Neural cell (in vitro differentiated cells): ENCODE measurements at regions not wholly inside any gene's neighbourhood (a gene's known extent, or its start where the extent isn't known, plus 50 kb on each side); places are given as distances from the start of the nearest gene placed in this dataset.

Experiments used
- EZH2 ChIP-seq: fragments of 200-600, 300-800 bp; shearing (Covaris generic), sonication (generic); IDR thresholded peaks from 2 replicates; pipeline ENCODE4 v1.6.1; 2014; ENCODE audit warnings: antibody characterized with exemption, low read length, borderline replicate concordance, mild to moderate bottlenecking; ENCODE audit not compliant: insufficient read depth, poor library complexity, severe bottlenecking
- POLR2AphosphoS5 ChIP-seq: IDR thresholded peaks from 2 replicates; pipeline ENCODE4 v1.6.1; 2012
- RAD21 ChIP-seq: fragments of 450-650 bp; conservative IDR thresholded peaks from 2 replicates; pipeline ENCODE4 v1.6.1; 2014; ENCODE audit warnings: antibody characterized with exemption, mild to moderate bottlenecking, moderate library complexity
- REST ChIP-seq: IDR thresholded peaks from 2 replicates; pipeline ENCODE4 v1.6.1; 2012; ENCODE audit warnings: borderline replicate concordance
- SMC3 ChIP-seq: fragments of 450-650 bp; conservative IDR thresholded peaks from 2 replicates; pipeline ENCODE4 v1.6.1; 2014; ENCODE audit warnings: antibody characterized with exemption, mild to moderate bottlenecking, moderate library complexity; ENCODE audit not compliant: poor library complexity
- TAF1 ChIP-seq: IDR thresholded peaks from 2 replicates; pipeline ENCODE4 v1.6.1; 2012; ENCODE audit warnings: low read depth
- TF ChIP-seq, protein P1 (sequence below): fragments of 450-650 bp; IDR thresholded peaks from 2 replicates; pipeline ENCODE4 v1.5.1; 2014; ENCODE audit warnings: antibody characterized with exemption, mild to moderate bottlenecking, moderate library complexity; ENCODE audit not compliant: poor library complexity, severe bottlenecking

- TF ChIP-seq, protein P1, sequence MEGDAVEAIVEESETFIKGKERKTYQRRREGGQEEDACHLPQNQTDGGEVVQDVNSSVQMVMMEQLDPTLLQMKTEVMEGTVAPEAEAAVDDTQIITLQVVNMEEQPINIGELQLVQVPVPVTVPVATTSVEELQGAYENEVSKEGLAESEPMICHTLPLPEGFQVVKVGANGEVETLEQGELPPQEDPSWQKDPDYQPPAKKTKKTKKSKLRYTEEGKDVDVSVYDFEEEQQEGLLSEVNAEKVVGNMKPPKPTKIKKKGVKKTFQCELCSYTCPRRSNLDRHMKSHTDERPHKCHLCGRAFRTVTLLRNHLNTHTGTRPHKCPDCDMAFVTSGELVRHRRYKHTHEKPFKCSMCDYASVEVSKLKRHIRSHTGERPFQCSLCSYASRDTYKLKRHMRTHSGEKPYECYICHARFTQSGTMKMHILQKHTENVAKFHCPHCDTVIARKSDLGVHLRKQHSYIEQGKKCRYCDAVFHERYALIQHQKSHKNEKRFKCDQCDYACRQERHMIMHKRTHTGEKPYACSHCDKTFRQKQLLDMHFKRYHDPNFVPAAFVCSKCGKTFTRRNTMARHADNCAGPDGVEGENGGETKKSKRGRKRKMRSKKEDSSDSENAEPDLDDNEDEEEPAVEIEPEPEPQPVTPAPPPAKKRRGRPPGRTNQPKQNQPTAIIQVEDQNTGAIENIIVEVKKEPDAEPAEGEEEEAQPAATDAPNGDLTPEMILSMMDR: no peak
- no peak for TF ChIP-seq EZH2
- no peak for TF ChIP-seq POLR2AphosphoS5
- TF ChIP-seq SMC3: no peak
- TF ChIP-seq RAD21: no peak
- TF ChIP-seq TAF1: no peak
- no peak for TF ChIP-seq REST
Measured at GRCh38 chrX:45553417-45553816, 352.7 kb upstream of the DIPK2B start.
